ENCODE measurements at regions not wholly inside any gene's neighbourhood (a gene's known extent, or its start where the extent isn't known, plus 50 kb on each side); places are given as distances from the start of the nearest gene placed in this dataset.

- intact Hi-C loops (cut with micrococcal nuclease; ENCODE audit: unreplicated experiment): no loop called here
- CTCF ChIA-PET (ENCODE audit: unreplicated experiment): no interaction called here
- POLR2A ChIA-PET: interaction anchor here (0.6 kb wide), 1 partner anchor 90 kb away, joined by 3 read pairs; no protein-coding TSS in a partner anchor
- Histone ChIP-seq H3K27ac (ENCODE audit: low read depth, low read length, poor library complexity, severe bottlenecking) (no peak overlapping the region), H2AFZ (ENCODE audit: low read length) (no peak overlapping the region), H4K20me1 (ENCODE audit: insufficient read depth, low read length) (no peaks in the 10 kb centered on the region), H3K9me3 (ENCODE audit: low read length) (no peaks in the 10 kb centered on the region), H3K4me1 (ENCODE audit: insufficient read depth, low read length, poor library complexity, severe bottlenecking) (peaks cover 8% of the 10 kb centered on the region), H3K4me3 (ENCODE audit: low read depth, low read length, poor library complexity, severe bottlenecking) (no peak overlapping the region), H3K36me3 (ENCODE audit: insufficient read depth, low read length) (no peaks in the 10 kb centered on the region), H3K79me2 (ENCODE audit: insufficient read depth, low read depth, low read length) (no peaks in the 10 kb centered on the region), H3K9me2 (ENCODE audit: insufficient read depth, low read length) (no peaks in the 10 kb centered on the region), H3K4me2 (ENCODE audit: low read length) (no peak overlapping the region)
- no peak for TF ChIP-seq EZH2phosphoT487 (IDR thresholded peaks at IDR 0.05; ENCODE audit: borderline replicate concordance, low read depth, low read length)
- TF ChIP-seq, protein P1, sequence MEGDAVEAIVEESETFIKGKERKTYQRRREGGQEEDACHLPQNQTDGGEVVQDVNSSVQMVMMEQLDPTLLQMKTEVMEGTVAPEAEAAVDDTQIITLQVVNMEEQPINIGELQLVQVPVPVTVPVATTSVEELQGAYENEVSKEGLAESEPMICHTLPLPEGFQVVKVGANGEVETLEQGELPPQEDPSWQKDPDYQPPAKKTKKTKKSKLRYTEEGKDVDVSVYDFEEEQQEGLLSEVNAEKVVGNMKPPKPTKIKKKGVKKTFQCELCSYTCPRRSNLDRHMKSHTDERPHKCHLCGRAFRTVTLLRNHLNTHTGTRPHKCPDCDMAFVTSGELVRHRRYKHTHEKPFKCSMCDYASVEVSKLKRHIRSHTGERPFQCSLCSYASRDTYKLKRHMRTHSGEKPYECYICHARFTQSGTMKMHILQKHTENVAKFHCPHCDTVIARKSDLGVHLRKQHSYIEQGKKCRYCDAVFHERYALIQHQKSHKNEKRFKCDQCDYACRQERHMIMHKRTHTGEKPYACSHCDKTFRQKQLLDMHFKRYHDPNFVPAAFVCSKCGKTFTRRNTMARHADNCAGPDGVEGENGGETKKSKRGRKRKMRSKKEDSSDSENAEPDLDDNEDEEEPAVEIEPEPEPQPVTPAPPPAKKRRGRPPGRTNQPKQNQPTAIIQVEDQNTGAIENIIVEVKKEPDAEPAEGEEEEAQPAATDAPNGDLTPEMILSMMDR (conservative IDR thresholded peaks at IDR 0.05; ENCODE audit: low read length): no peak
- DNase-seq (ENCODE audit: low spot score): no peak
- no TSS peak for BruUV-seq (replicated peaks)
Observed at GRCh38 chr7:18198868-18199267, 171.2 kb upstream of the PRPS1L1 start.

DNA sequence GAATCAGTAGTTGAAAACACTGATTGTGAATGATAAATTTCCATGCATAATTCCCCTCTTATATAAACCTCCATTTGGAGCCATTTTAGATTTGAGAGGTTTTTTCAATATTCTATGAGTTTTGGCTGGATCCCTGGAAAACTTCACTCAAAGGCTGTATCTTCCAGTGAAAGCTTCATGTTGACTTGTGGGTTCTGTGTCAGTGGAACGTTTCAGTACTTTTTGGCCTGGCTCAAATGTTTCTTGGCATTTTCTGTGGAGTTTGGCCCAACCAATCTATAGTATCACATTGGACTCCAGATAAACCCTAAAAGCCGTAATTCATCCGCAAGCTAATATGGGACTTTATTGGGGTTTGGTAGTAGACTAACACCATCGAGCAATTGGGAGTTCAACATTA is 172.6 kb upstream of the PRPS1L1 start:
- no TSS peak for BruUV-seq (replicated peaks)
- no peak overlapping the region for H3K27ac ChIP-seq (ENCODE audit: low read depth, low read length, poor library complexity, severe bottlenecking)
- H3K36me3 ChIP-seq (ENCODE audit: insufficient read depth, low read length): no peaks in the 10 kb centered on the region
- no peak overlapping the region for H3K4me2 ChIP-seq (ENCODE audit: low read length)
- intact Hi-C loops (cut with micrococcal nuclease; ENCODE audit: unreplicated experiment): no loop called here
- no peak for DNase-seq (ENCODE audit: low spot score)
- H3K4me3 ChIP-seq (ENCODE audit: low read depth, low read length, poor library complexity, severe bottlenecking): no peak overlapping the region
- H3K9me3 ChIP-seq (ENCODE audit: low read length): no peaks in the 10 kb centered on the region
- ChIA-PET CTCF (ENCODE audit: unreplicated experiment) (no interaction called here), POLR2A (interaction anchor here (1.2 to 1.7 kb wide), 4 partner anchors 9 to 27 kb away, joined by 3 to 8 read pairs (median 3); no protein-coding TSS in a partner anchor)
- no peak overlapping the region for H2AFZ ChIP-seq (ENCODE audit: low read length)
- no peak for TF ChIP-seq EZH2phosphoT487 (IDR thresholded peaks at IDR 0.05; ENCODE audit: borderline replicate concordance, low read depth, low read length)
- TF ChIP-seq, protein P1 (conservative IDR thresholded peaks at IDR 0.05; ENCODE audit: low read length): no peak
- no peaks in the 10 kb centered on the region for H3K79me2 ChIP-seq (ENCODE audit: insufficient read depth, low read depth, low read length)
- H3K9me2 ChIP-seq (ENCODE audit: insufficient read depth, low read length): no peaks in the 10 kb centered on the region
- H3K4me1 ChIP-seq (ENCODE audit: insufficient read depth, low read length, poor library complexity, severe bottlenecking): peaks cover 8% of the 10 kb centered on the region
- H4K20me1 ChIP-seq (ENCODE audit: insufficient read depth, low read length): no peaks in the 10 kb centered on the region

- POLR2A ChIA-PET: interaction anchor here (0.6 to 1.8 kb wide), 7 partner anchors 10 to 711 kb away, joined by 3 to 8 read pairs (median 3); no protein-coding TSS in a partner anchor
- no peak for DNase-seq (ENCODE audit: low spot score)
- no peak overlapping the region for H3K4me2 ChIP-seq (ENCODE audit: low read length)
- no peak overlapping the region for H3K4me3 ChIP-seq (ENCODE audit: low read depth, low read length, poor library complexity, severe bottlenecking)
- no peak overlapping the region for H2AFZ ChIP-seq (ENCODE audit: low read length)
- H3K36me3 ChIP-seq (ENCODE audit: insufficient read depth, low read length): no peaks in the 10 kb centered on the region
- peaks cover 8% of the 10 kb centered on the region for H3K4me1 ChIP-seq (ENCODE audit: insufficient read depth, low read length, poor library complexity, severe bottlenecking)
- no peaks in the 10 kb centered on the region for H3K9me3 ChIP-seq (ENCODE audit: low read length)
- H3K9me2 ChIP-seq (ENCODE audit: insufficient read depth, low read length): no peaks in the 10 kb centered on the region
- BruUV-seq (replicated peaks): no TSS peak
- intact Hi-C loops (cut with micrococcal nuclease; ENCODE audit: unreplicated experiment): no loop called here
- no peaks in the 10 kb centered on the region for H4K20me1 ChIP-seq (ENCODE audit: insufficient read depth, low read length)
- CTCF ChIA-PET (ENCODE audit: unreplicated experiment): interaction anchor here (1.0 kb wide), 1 partner anchor 10 kb away, joined by 3 read pairs; no protein-coding TSS in a partner anchor
- no peak overlapping the region for H3K27ac ChIP-seq (ENCODE audit: low read depth, low read length, poor library complexity, severe bottlenecking)
- TF ChIP-seq, protein P1 (conservative IDR thresholded peaks at IDR 0.05; ENCODE audit: low read length): no peak
- TF ChIP-seq EZH2phosphoT487 (IDR thresholded peaks at IDR 0.05; ENCODE audit: borderline replicate concordance, low read depth, low read length): no peak
- no peaks in the 10 kb centered on the region for H3K79me2 ChIP-seq (ENCODE audit: insufficient read depth, low read depth, low read length)
Observed at GRCh38 chr7:18200855-18201254, 173.2 kb upstream of the PRPS1L1 start.
